HepG2 (cell line): ENCODE measurements at regions not wholly inside any gene's neighbourhood (a gene's known extent, or its start where the extent isn't known, plus 50 kb on each side); places are given as distances from the start of the nearest gene placed in this dataset.

Experiments
- ATAC-seq: fragments of 200-7000 bp; cut with Tn5 transposase; 3 replicates; pipeline ENCODE4 v1.9.1; 2020; ENCODE audit warnings: mild to moderate bottlenecking, moderate library complexity
- BruUV-seq: library from RNA; stranded (reverse); fragments of 400-500 nt; replicated peaks from 2 replicates; lab custom pipeline; 2021; lab: Mats Ljungman, UMichigan
- CTCF ChIA-PET: fragments of 300-600 bp; formaldehyde crosslinking; extraction: SDS; loops from one replicate; lab custom pipeline; 2021; ENCODE audit warnings: low total read pairs, inconsistent platforms, low intra/inter-chr PET ratio; lab: Yijun Ruan, JAX
- POLR2A ChIA-PET: fragments of 350-600 bp; sonication (Branson Sonifier 250); formaldehyde crosslinking; loops from one replicate; lab custom pipeline; 2020; ENCODE audit warnings: antibody characterized with exemption, inconsistent platforms; lab: Yijun Ruan, JAX
- DNase-seq: peaks from one replicate; pipeline ENCODE4 v3.0.0-alpha.2; 2015; ENCODE audit warnings: low spot score
- FAIRE-seq: peaks from 3 replicates; lab custom pipeline; 2011; peaks lifted over from hg19 to GRCh38; lab: Jason Lieb, UNC
- H2AFZ ChIP-seq: one replicate; pipeline ENCODE4 v1.6.1; 2011; ENCODE audit warnings: low read length, inconsistent platforms
- H3K27ac ChIP-seq: fragments of 300-600 bp; 3 replicates; pipeline ENCODE4 v1.8.0; 2011; ENCODE audit warnings: mixed run types, mild to moderate bottlenecking, mixed read lengths, low read length, inconsistent platforms; ENCODE audit not compliant: insufficient read depth; ENCODE audit errors: extremely low read length
- H3K27me3 ChIP-seq, 2 experiments: fragments of 200-600 bp in 1 of 2; 2 replicates in 1 of 2; 3 replicates in 1 of 2; pipeline versions ENCODE4 v1.6.0 to v1.8.0; 2011; ENCODE audit warnings: low read length in 2 of 2, mild to moderate bottlenecking in 2 of 2, moderate library complexity in 2 of 2, inconsistent platforms in 1 of 2; ENCODE audit not compliant: insufficient read depth in 2 of 2, control insufficient read depth in 1 of 2
- H3K36me3 ChIP-seq, 2 experiments: fragments of 200-600 bp in 1 of 2; replicated peaks in 1 of 2; 2 replicates in 1 of 2; 3 replicates in 1 of 2; pipeline versions ENCODE4 v1.5.1 to v1.8.0; 2011; ENCODE audit warnings: low read length in 2 of 2, inconsistent platforms in 1 of 2; ENCODE audit not compliant: insufficient read depth in 2 of 2, control insufficient read depth in 1 of 2
- H3K4me1 ChIP-seq: 2 replicates; pipeline ENCODE4 v1.5.1; 2012; ENCODE audit warnings: low read length, inconsistent platforms; ENCODE audit not compliant: insufficient read depth
- H3K4me2 ChIP-seq: 2 replicates; pipeline ENCODE4 v1.6.0; 2011; ENCODE audit warnings: low read depth, low read length, inconsistent platforms
- H3K4me3 ChIP-seq, 3 experiments: fragments of 200-600 bp in 1 of 3; sonication (generic), shearing (Covaris generic) in 1 of 3; replicated peaks in 1 of 3; 2 replicates each; pipeline ENCODE4 v1.5.1; 2011 to 2016; ENCODE audit warnings: low read length in 3 of 3, inconsistent platforms in 2 of 3, low read depth in 2 of 3, mild to moderate bottlenecking in 2 of 3, control low read depth in 1 of 3, mixed read lengths in 1 of 3; ENCODE audit not compliant: insufficient read depth in 1 of 3
- H3K79me2 ChIP-seq: one replicate; pipeline ENCODE4 v1.6.1; 2011; ENCODE audit warnings: low read length, inconsistent platforms; ENCODE audit not compliant: insufficient read depth
- H3K9ac ChIP-seq: 2 replicates; pipeline ENCODE4 v1.6.0; 2011; ENCODE audit warnings: mild to moderate bottlenecking, low read depth, low read length, inconsistent platforms; ENCODE audit not compliant: insufficient read depth
- H3K9me3 ChIP-seq: 2 replicates; pipeline ENCODE4 v1.5.1; 2012; ENCODE audit warnings: mild to moderate bottlenecking, low read length
- H4K20me1 ChIP-seq: 2 replicates; pipeline ENCODE4 v1.6.0; 2011; ENCODE audit warnings: inconsistent platforms, mild to moderate bottlenecking, low read length, moderate library complexity; ENCODE audit not compliant: insufficient read depth
- AHR ChIP-seq: IDR thresholded peaks from 2 replicates; pipeline ENCODE4 v1.6.1; 2018; ENCODE audit warnings: missing genetic modification reagents, missing compliant biosample characterization
- DPF2 ChIP-seq: sonication (generic); formaldehyde crosslinking; IDR thresholded peaks from 2 replicates; pipeline ENCODE4 v1.4.0; 2020; ENCODE audit warnings: mild to moderate bottlenecking, low read depth, missing genetic modification reagents, borderline replicate concordance
- ELF4 ChIP-seq: sonication (generic); formaldehyde crosslinking; IDR thresholded peaks from 2 replicates; pipeline ENCODE4 v1.5.0; 2020; ENCODE audit warnings: missing genetic modification reagents, mild to moderate bottlenecking, moderate library complexity, borderline replicate concordance
- ETV6 ChIP-seq: sonication (generic); formaldehyde crosslinking; conservative IDR thresholded peaks from 2 replicates; pipeline ENCODE4 v1.4.0; 2020; ENCODE audit warnings: missing genetic modification reagents
- MYNN ChIP-seq: sonication (generic); formaldehyde crosslinking; IDR thresholded peaks from 2 replicates; pipeline ENCODE4 v1.4.0; 2020; ENCODE audit warnings: mild to moderate bottlenecking, low read depth, missing genetic modification reagents
- SP140L ChIP-seq: sonication (generic); formaldehyde crosslinking; IDR thresholded peaks from 2 replicates; pipeline ENCODE4 v1.4.0; 2020; ENCODE audit warnings: missing genetic modification reagents, borderline replicate concordance
- TBX3 ChIP-seq: fragments of 450-650 bp; IDR thresholded peaks from 2 replicates; pipeline ENCODE4 v1.6.1; 2017; ENCODE audit warnings: antibody characterized with exemption, mild to moderate bottlenecking, inconsistent platforms, borderline replicate concordance
- TSC22D2 ChIP-seq: sonication (generic); formaldehyde crosslinking; IDR thresholded peaks from 2 replicates; pipeline ENCODE4 v1.5.1; 2020; ENCODE audit warnings: missing genetic modification reagents, mild to moderate bottlenecking, borderline replicate concordance
- ZFAT ChIP-seq: sonication (generic); formaldehyde crosslinking; conservative IDR thresholded peaks from 2 replicates; pipeline ENCODE4 v1.8.1; 2023; ENCODE audit warnings: missing genetic modification reagents, inconsistent platforms
- ZNF12 ChIP-seq: sonication (generic); formaldehyde crosslinking; IDR thresholded peaks from 2 replicates; pipeline ENCODE4 v1.5.0; 2020; ENCODE audit warnings: missing genetic modification reagents
- ZNF629 ChIP-seq: sonication (generic); formaldehyde crosslinking; conservative IDR thresholded peaks from 2 replicates; pipeline ENCODE4 v1.5.0; 2020; ENCODE audit warnings: missing genetic modification reagents
- ZNF772 ChIP-seq: sonication (generic); formaldehyde crosslinking; IDR thresholded peaks from 2 replicates; pipeline ENCODE4 v1.5.0; 2020; ENCODE audit warnings: mild to moderate bottlenecking, missing genetic modification reagents
- WGBS: methylation state at CpG from one replicate; pipeline ENCODE4 v1.1.6; 2017; ENCODE audit warnings: low lambda C conversion rate; 5-methylcytosine and 5-hydroxymethylcytosine counted together
- in situ Hi-C: cut with HindIII; loops from 2 replicates; pipeline ENCODE4 v1.10.0; 2017; ENCODE audit warnings: low pct_unique_long_range_greater_than_20kb; ENCODE audit not compliant: extremely low pct_ligation_motif_present
- intact Hi-C: fragments of 100-400 bp; cut with micrococcal nuclease; formaldehyde crosslinking; loops from one replicate; pipeline ENCODE4 v1.10.0; 2022; ENCODE audit not compliant: unreplicated experiment
- TF ChIP-seq, protein P1 (sequence below): sonication (generic); formaldehyde crosslinking; IDR thresholded peaks from 2 replicates; pipeline ENCODE4 v1.5.1; 2020; ENCODE audit warnings: missing genetic modification reagents, mild to moderate bottlenecking, borderline replicate concordance

DNA sequence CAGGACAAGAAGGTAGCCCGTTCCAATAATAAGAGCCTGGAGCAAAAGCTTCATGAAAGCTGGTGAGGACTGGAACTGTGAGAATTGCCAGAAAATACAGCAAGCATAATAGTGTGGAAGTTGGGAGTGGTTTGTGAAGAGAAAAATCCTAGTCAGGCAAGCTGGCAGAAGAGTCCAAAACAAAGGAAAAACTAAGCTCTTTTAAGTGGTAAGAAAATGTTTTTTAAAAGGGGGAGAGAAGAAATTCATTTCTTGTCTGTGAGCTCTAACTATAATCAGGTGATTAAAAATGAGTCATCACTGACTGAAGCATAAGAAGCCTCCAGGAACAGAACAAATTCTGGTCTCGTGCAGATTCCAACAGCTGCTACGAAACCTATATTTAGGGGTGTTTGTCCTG, 102.6 kb downstream of the CAAP1 start:
- no peak overlapping the region for H2AFZ ChIP-seq
- H3K4me2 ChIP-seq = no peak overlapping the region
- peaks cover 0 to 1% of the 10 kb centered on the region in 2 experiments; a peak in 1 of 5 replicates for H3K27me3 ChIP-seq
- in situ Hi-C loops (no loop called here), intact Hi-C loops (no loop called here)
- ATAC-seq = no peak
- DNase-seq = no peak
- no TSS peak for BruUV-seq
- H4K20me1 ChIP-seq = no peaks in the 10 kb centered on the region
- H3K36me3 ChIP-seq = no peaks in the 10 kb centered on the region
- H3K9ac ChIP-seq = no peak overlapping the region
- H3K27ac ChIP-seq = no peak overlapping the region
- H3K79me2 ChIP-seq = no peaks in the 10 kb centered on the region
- TF ChIP-seq ZFAT (CRISPR knock-in tag) (no peak), ETV6 (CRISPR knock-in tag) (no peak), TBX3 (no peak), AHR (no peak), TSC22D2 (CRISPR knock-in tag) (no peak), ZNF772 (CRISPR knock-in tag) (no peak), DPF2 (CRISPR knock-in tag) (no peak), MYNN (CRISPR knock-in tag) (no peak), SP140L (CRISPR knock-in tag) (no peak), ELF4 (CRISPR knock-in tag) (no peak), ZNF629 (CRISPR knock-in tag) (no peak), ZNF12 (CRISPR knock-in tag) (no peak)
- TF ChIP-seq, protein P1, sequence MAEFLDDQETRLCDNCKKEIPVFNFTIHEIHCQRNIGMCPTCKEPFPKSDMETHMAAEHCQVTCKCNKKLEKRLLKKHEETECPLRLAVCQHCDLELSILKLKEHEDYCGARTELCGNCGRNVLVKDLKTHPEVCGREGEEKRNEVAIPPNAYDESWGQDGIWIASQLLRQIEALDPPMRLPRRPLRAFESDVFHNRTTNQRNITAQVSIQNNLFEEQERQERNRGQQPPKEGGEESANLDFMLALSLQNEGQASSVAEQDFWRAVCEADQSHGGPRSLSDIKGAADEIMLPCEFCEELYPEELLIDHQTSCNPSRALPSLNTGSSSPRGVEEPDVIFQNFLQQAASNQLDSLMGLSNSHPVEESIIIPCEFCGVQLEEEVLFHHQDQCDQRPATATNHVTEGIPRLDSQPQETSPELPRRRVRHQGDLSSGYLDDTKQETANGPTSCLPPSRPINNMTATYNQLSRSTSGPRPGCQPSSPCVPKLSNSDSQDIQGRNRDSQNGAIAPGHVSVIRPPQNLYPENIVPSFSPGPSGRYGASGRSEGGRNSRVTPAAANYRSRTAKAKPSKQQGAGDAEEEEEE (CRISPR knock-in tag) = no peak
- POLR2A ChIA-PET = no interaction called here
- H3K4me3 ChIP-seq = no peak overlapping the region
- CTCF ChIA-PET = no interaction called here
- FAIRE-seq = no peak
- WGBS = 12% methylated on average over 3 of the region's 3 CpGs
- no peaks in the 10 kb centered on the region for H3K9me3 ChIP-seq
- H3K4me1 ChIP-seq = no peaks in the 10 kb centered on the region
